PC-9 (cell line): ENCODE measurements at regions not wholly inside any gene's neighbourhood (a gene's known extent, or its start where the extent isn't known, plus 50 kb on each side); places are given as distances from the start of the nearest gene placed in this dataset.

Source experiments
- BruUV-seq: library from RNA; stranded (reverse); fragments of 400-500 nt; replicated peaks from 2 replicates; lab custom pipeline; 2021; lab: Mats Ljungman, UMichigan
- CTCF ChIA-PET: fragments of 300-600 bp; sonication (Branson Sonifier 250); formaldehyde crosslinking; loops from one replicate; lab custom pipeline; 2022; ENCODE audit warnings: antibody characterized with exemption; lab: Charles Lee
- POLR2A ChIA-PET: fragments of 300-600 bp; sonication (Branson Sonifier 250); formaldehyde crosslinking; loops from one replicate; lab custom pipeline; 2022; ENCODE audit warnings: antibody characterized with exemption; ENCODE audit not compliant: unreplicated experiment; lab: Charles Lee
- DNase-seq, 2 experiments: peaks; one replicate each; pipeline versions ENCODE4 v3.0.0 to v3.0.0-alpha.2; 2015 to 2022; ENCODE audit warnings: mixed read lengths in 1 of 2
- H2AFZ ChIP-seq: fragments of 200-600 bp; sonication (generic); 2 replicates; pipeline ENCODE4 v1.8.1; 2017; ENCODE audit warnings: antibody characterized with exemption
- H3F3A ChIP-seq: fragments of 200-600 bp; sonication (generic); 2 replicates; pipeline ENCODE4 v1.8.1; 2017; ENCODE audit warnings: antibody characterized with exemption, mild to moderate bottlenecking, low read depth; ENCODE audit not compliant: insufficient read depth
- H3K27ac ChIP-seq: fragments of 200-600 bp; sonication (generic); 2 replicates; pipeline ENCODE4 v1.6.1; 2016; ENCODE audit warnings: mixed run types
- H3K27me3 ChIP-seq: fragments of 200-600 bp; sonication (generic); 2 replicates; pipeline ENCODE4 v1.6.1; 2016; ENCODE audit warnings: low read depth, mixed run types; ENCODE audit not compliant: insufficient read depth
- H3K36me3 ChIP-seq: fragments of 200-600 bp; sonication (generic); 2 replicates; pipeline ENCODE4 v1.6.1; 2016; ENCODE audit warnings: low read depth, mixed run types
- H3K4me1 ChIP-seq: fragments of 200-600 bp; sonication (generic); replicated peaks from 2 replicates; pipeline ENCODE4 v1.6.1; 2016; ENCODE audit warnings: mixed run types; ENCODE audit not compliant: insufficient read depth
- H3K4me2 ChIP-seq: fragments of 200-600 bp; sonication (generic); 2 replicates; pipeline ENCODE4 v1.6.1; 2017; ENCODE audit warnings: mixed run types
- H3K4me3 ChIP-seq: fragments of 200-600 bp; sonication (generic); 2 replicates; pipeline ENCODE4 v1.6.1; 2016; ENCODE audit warnings: mixed run types
- H3K79me2 ChIP-seq: fragments of 200-600 bp; sonication (generic); 2 replicates; pipeline ENCODE4 v1.6.1; 2017; ENCODE audit warnings: low read depth, mixed run types
- H3K9me2 ChIP-seq: fragments of 200-600 bp; sonication (generic); 2 replicates; pipeline ENCODE4 v1.8.1; 2017; ENCODE audit warnings: mild to moderate bottlenecking; ENCODE audit not compliant: insufficient read depth
- H3K9me3 ChIP-seq: fragments of 200-600 bp; sonication (generic); 2 replicates; pipeline ENCODE4 v1.8.1; 2016; ENCODE audit warnings: low read depth; ENCODE audit not compliant: insufficient read depth
- H4K20me1 ChIP-seq: fragments of 200-600 bp; sonication (generic); 2 replicates; pipeline ENCODE4 v1.8.1; 2017; ENCODE audit not compliant: insufficient read depth
- CTCF ChIP-seq: fragments of 200-600 bp; sonication (generic); conservative IDR thresholded peaks from 2 replicates; pipeline ENCODE4 v1.6.1; 2017; ENCODE audit warnings: mixed run types, antibody characterized with exemption, mild to moderate bottlenecking, moderate library complexity
- EZH2 ChIP-seq: fragments of 200-600 bp; sonication (generic); IDR thresholded peaks from 2 replicates; pipeline ENCODE4 v1.8.0; 2017; ENCODE audit warnings: antibody characterized with exemption, low read depth
- intact Hi-C: fragments of 100-400 bp; cut with micrococcal nuclease; formaldehyde crosslinking; loops from one replicate; pipeline ENCODE4 v1.10.0; 2022; ENCODE audit not compliant: unreplicated experiment

- H3K9me3 ChIP-seq = no peaks in the 10 kb centered on the region
- intact Hi-C loops = no loop called here
- H4K20me1 ChIP-seq = no peaks in the 10 kb centered on the region
- H3K27me3 ChIP-seq = no peaks in the 10 kb centered on the region
- no peak for DNase-seq
- ChIA-PET POLR2A (no interaction called here), CTCF (no interaction called here)
- no peaks in the 10 kb centered on the region for H3K36me3 ChIP-seq
- no peaks in the 10 kb centered on the region for H3K9me2 ChIP-seq
- no peaks in the 10 kb centered on the region for H3K79me2 ChIP-seq
- peaks cover 5% of the 10 kb centered on the region; the same call in 1 of the 2 replicates for H3K4me1 ChIP-seq
- H3K4me2 ChIP-seq = no peak overlapping the region
- no peak overlapping the region for H3K27ac ChIP-seq
- TF ChIP-seq CTCF (no peak), EZH2 (no peak)
- H3K4me3 ChIP-seq = no peak overlapping the region
- H3F3A ChIP-seq = no peaks in the 10 kb centered on the region
- BruUV-seq = no TSS peak
- H2AFZ ChIP-seq = no peak overlapping the region
These were observed 219.0 kb upstream of the CD96 start for GRCh38 chr3:111323019-111323418.

- H3K9me2 ChIP-seq = no peaks in the 10 kb centered on the region
- no peaks in the 10 kb centered on the region for H3K36me3 ChIP-seq
- CTCF ChIA-PET = no interaction called here
- H3K27ac ChIP-seq = no peak overlapping the region
- H3K79me2 ChIP-seq = no peaks in the 10 kb centered on the region
- POLR2A ChIA-PET = no interaction called here
- no peaks in the 10 kb centered on the region for H3K27me3 ChIP-seq
- H3K4me3 ChIP-seq = no peak overlapping the region
- H3K4me1 ChIP-seq = peaks cover 5% of the 10 kb centered on the region; the same call in 1 of the 2 replicates
- no peak for DNase-seq
- TF ChIP-seq CTCF = no peak
- H2AFZ ChIP-seq = no peak overlapping the region
- H4K20me1 ChIP-seq = no peaks in the 10 kb centered on the region
- intact Hi-C loops = no loop called here
- BruUV-seq = no TSS peak
- no peaks in the 10 kb centered on the region for H3F3A ChIP-seq
- H3K4me2 ChIP-seq = peak overlapping the region; percentile 49
- H3K9me3 ChIP-seq = no peaks in the 10 kb centered on the region
These were observed 217.8 kb upstream of the CD96 start for GRCh38 chr3:111324151-111324550.

DNA sequence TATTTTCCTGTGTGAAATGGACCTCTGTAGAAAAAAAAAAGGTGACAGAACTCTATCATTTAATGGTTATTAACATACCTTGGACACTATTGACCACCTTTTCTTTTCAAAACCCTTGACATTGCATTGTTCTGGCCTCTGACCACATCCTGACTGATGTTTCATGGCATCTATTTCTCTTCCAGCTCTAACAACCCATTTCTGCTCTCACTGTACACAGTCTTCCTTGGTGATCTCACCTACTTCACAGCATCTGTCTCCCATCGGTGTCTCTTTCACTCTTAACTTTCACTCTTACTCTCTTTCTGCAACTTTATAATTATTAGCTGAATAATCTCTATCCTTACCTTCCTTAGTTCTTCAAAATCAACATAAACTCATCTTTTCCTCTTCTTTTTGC is 217.4 kb upstream of the CD96 start:
- BruUV-seq = no TSS peak
- CTCF ChIA-PET = no interaction called here

More for the DNA sequence above, 217.4 kb upstream of the CD96 start:
- TF ChIP-seq EZH2 (no peak), CTCF (no peak)
- Histone ChIP-seq H2AFZ (no peak overlapping the region), H3K36me3 (no peaks in the 10 kb centered on the region), H3K4me3 (no peak overlapping the region), H3K9me2 (no peaks in the 10 kb centered on the region), H3K4me2 (peak overlapping the region; percentile 49; the same call in 1 of the 2 replicates), H3K79me2 (no peaks in the 10 kb centered on the region), H3K27me3 (no peaks in the 10 kb centered on the region), H3K4me1 (peaks cover 5% of the 10 kb centered on the region; the same call in 1 of the 2 replicates), H3F3A (no peaks in the 10 kb centered on the region), H3K27ac (no peak overlapping the region), H3K9me3 (no peaks in the 10 kb centered on the region), H4K20me1 (no peaks in the 10 kb centered on the region)
- DNase-seq = no peak
- intact Hi-C loops = no loop called here
- POLR2A ChIA-PET = no interaction called here
